ENCODE measurements at regions not wholly inside any gene's neighbourhood (a gene's known extent, or its start where the extent isn't known, plus 50 kb on each side); places are given as distances from the start of the nearest gene placed in this dataset.

DNA sequence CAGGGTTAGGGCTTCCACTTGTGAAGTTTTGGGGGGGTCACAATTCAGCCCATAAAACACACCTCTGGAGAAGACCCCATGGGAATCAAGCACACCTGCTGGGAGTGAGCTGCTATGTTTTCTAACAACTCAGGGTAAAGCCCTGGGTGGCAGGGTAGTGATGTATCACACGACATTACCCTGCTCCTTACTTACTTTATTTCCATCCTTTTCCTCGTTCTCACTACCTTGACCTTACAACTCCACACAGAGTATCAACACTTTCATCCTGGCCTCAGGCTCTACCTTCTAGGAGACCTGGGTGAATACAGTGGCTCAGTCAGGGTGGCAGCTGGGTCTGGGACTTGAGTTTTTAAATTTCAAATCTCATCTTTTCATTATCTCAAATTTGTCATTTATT is 290.3 kb downstream of the CYRIA start:
- H3K27me3 Mint-ChIP-seq (ENCODE audit: unreplicated experiment) = no peaks in the 10 kb centered on the region
- no peaks in the 10 kb centered on the region for H3K4me1 Mint-ChIP-seq (ENCODE audit: unreplicated experiment)
- TF ChIP-seq, protein P1, sequence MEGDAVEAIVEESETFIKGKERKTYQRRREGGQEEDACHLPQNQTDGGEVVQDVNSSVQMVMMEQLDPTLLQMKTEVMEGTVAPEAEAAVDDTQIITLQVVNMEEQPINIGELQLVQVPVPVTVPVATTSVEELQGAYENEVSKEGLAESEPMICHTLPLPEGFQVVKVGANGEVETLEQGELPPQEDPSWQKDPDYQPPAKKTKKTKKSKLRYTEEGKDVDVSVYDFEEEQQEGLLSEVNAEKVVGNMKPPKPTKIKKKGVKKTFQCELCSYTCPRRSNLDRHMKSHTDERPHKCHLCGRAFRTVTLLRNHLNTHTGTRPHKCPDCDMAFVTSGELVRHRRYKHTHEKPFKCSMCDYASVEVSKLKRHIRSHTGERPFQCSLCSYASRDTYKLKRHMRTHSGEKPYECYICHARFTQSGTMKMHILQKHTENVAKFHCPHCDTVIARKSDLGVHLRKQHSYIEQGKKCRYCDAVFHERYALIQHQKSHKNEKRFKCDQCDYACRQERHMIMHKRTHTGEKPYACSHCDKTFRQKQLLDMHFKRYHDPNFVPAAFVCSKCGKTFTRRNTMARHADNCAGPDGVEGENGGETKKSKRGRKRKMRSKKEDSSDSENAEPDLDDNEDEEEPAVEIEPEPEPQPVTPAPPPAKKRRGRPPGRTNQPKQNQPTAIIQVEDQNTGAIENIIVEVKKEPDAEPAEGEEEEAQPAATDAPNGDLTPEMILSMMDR (IDR thresholded peaks at IDR 0.05; ENCODE audit: unreplicated experiment) = no peak
- no peak overlapping the region for H3K27ac Mint-ChIP-seq (ENCODE audit: unreplicated experiment)
- no peaks in the 10 kb centered on the region for H3K36me3 Mint-ChIP-seq (ENCODE audit: low read depth, unreplicated experiment)
- DNase-seq (ENCODE audit: low spot score) = no peak
- no peak overlapping the region for H3K4me3 Mint-ChIP-seq (ENCODE audit: unreplicated experiment)
- no peaks in the 10 kb centered on the region for H3K9me3 Mint-ChIP-seq (ENCODE audit: unreplicated experiment)

DNA sequence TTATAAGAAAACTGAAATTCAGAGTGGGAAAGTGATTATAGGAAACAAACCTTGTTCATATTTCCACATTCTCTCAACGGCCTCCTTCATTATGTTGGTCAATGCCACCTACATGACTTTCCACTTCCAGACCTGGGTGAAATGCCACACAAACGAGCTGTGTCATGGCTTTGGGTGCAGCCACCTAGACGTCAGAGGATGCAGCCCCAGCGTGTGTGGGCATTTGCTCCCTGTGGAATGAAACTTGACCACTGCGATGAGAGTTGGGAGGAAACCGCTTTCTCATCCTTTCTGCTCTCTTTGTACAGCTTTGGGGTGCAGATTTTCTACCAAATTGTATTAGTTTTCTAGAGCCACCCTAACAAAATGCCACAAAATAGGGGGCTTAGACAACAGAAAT is 291.0 kb downstream of the CYRIA start:
- DNase-seq (ENCODE audit: low spot score) = no peak
- TF ChIP-seq, protein P1 (IDR thresholded peaks at IDR 0.05; ENCODE audit: unreplicated experiment) = no peak
- no peak overlapping the region for H3K4me3 Mint-ChIP-seq (ENCODE audit: unreplicated experiment)
- no peaks in the 10 kb centered on the region for H3K27me3 Mint-ChIP-seq (ENCODE audit: unreplicated experiment)
- H3K4me1 Mint-ChIP-seq (ENCODE audit: unreplicated experiment) = no peaks in the 10 kb centered on the region
- H3K36me3 Mint-ChIP-seq (ENCODE audit: low read depth, unreplicated experiment) = no peaks in the 10 kb centered on the region
- no peaks in the 10 kb centered on the region for H3K9me3 Mint-ChIP-seq (ENCODE audit: unreplicated experiment)
- H3K27ac Mint-ChIP-seq (ENCODE audit: unreplicated experiment) = no peak overlapping the region

GRCh38 chr2:16373341-16373740 is 292.3 kb downstream of the CYRIA start:
- Mint-ChIP-seq H3K27ac (ENCODE audit: unreplicated experiment) (no peak overlapping the region), H3K27me3 (ENCODE audit: unreplicated experiment) (no peaks in the 10 kb centered on the region), H3K4me1 (ENCODE audit: unreplicated experiment) (no peaks in the 10 kb centered on the region), H3K4me3 (ENCODE audit: unreplicated experiment) (no peak overlapping the region), H3K9me3 (ENCODE audit: unreplicated experiment) (no peaks in the 10 kb centered on the region), H3K36me3 (ENCODE audit: low read depth, unreplicated experiment) (no peaks in the 10 kb centered on the region)
- no peak for DNase-seq (ENCODE audit: low spot score)
- TF ChIP-seq, protein P1 (IDR thresholded peaks at IDR 0.05; ENCODE audit: unreplicated experiment) = no peak

DNA sequence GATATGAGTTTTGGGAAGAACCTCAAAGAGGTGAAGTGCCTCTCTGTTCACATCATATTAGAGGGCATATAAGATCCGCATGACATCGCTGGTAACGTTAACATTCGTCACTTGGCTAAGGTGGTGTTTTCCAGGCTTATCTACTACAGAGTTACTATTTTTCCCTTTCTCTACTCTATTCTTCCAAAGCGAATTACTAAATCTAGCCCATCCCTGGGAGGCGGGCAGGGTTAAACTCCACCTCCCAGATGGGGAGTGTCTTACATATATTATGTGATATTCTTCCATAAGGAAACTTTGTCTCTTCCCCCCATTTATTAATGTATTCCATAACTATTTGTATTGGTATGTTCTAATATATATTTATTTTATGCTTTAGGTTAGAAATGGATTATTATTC is 293.9 kb downstream of the CYRIA start:
- H3K9me3 Mint-ChIP-seq (ENCODE audit: unreplicated experiment) = no peaks in the 10 kb centered on the region
- TF ChIP-seq, protein P1 (IDR thresholded peaks at IDR 0.05; ENCODE audit: unreplicated experiment) = no peak
- no peak overlapping the region for H3K27ac Mint-ChIP-seq (ENCODE audit: unreplicated experiment)
- no peaks in the 10 kb centered on the region for H3K36me3 Mint-ChIP-seq (ENCODE audit: low read depth, unreplicated experiment)
- no peak for DNase-seq (ENCODE audit: low spot score)
- H3K4me3 Mint-ChIP-seq (ENCODE audit: unreplicated experiment) = no peak overlapping the region
- H3K27me3 Mint-ChIP-seq (ENCODE audit: unreplicated experiment) = no peaks in the 10 kb centered on the region
- no peaks in the 10 kb centered on the region for H3K4me1 Mint-ChIP-seq (ENCODE audit: unreplicated experiment)

DNA sequence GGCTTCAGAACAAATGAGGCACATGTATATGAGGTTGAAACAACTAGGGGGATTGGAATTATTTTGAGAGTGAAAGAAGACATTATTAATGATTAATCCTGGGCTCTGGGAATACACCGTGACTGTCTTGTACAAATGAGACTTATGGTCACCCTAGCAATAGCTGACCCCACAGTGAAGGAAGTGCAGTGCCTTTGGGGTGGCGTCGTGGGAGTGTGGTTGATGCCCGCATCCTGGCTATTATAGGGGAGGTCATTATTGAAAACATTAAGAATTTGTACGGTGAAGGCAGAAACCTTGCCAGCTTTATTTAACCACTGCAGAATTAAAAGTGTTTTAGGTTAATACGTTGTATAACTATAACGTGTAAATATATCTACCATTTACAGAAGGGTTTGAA is 296.7 kb downstream of the CYRIA start:
- Mint-ChIP-seq H3K4me1 (ENCODE audit: unreplicated experiment) (no peaks in the 10 kb centered on the region), H3K27ac (ENCODE audit: unreplicated experiment) (no peak overlapping the region), H3K4me3 (ENCODE audit: unreplicated experiment) (no peak overlapping the region), H3K27me3 (ENCODE audit: unreplicated experiment) (no peaks in the 10 kb centered on the region), H3K9me3 (ENCODE audit: unreplicated experiment) (no peaks in the 10 kb centered on the region), H3K36me3 (ENCODE audit: low read depth, unreplicated experiment) (no peaks in the 10 kb centered on the region)
- TF ChIP-seq, protein P1 (IDR thresholded peaks at IDR 0.05; ENCODE audit: unreplicated experiment) = no peak
- DNase-seq (ENCODE audit: low spot score) = no peak

All from endothelial cell (in vitro differentiated cells).